Thoracic aorta (tissue), 2 donors: ENCODE measurements at regions not wholly inside any gene's neighbourhood (a gene's known extent, or its start where the extent isn't known, plus 50 kb on each side); places are given as distances from the start of the nearest gene placed in this dataset.

Experiments
- ATAC-seq: fragments of 150-250 bp; one replicate; pipeline ENCODE4 v1.8.0; 2017; ENCODE audit warnings: low read depth; ENCODE audit not compliant: insufficient number of reproducible peaks, low FRiP score
- DNase-seq: peaks from one replicate; pipeline ENCODE4 v3.0.0-alpha.2; 2020; ENCODE audit warnings: low spot score
- H3K27ac ChIP-seq, 2 donors: fragments of 200-600 bp; sonication (generic); 1 replicate in 1 of 2; 2 replicates in 1 of 2; pipeline ENCODE4 v1.5.1; 2016; ENCODE audit warnings: mild to moderate bottlenecking in 2 of 2, moderate library complexity in 2 of 2
- H3K27me3 ChIP-seq: fragments of 200-600 bp; sonication (generic); replicated peaks from 2 replicates; pipeline ENCODE4 v1.6.0; 2016; ENCODE audit warnings: mild to moderate bottlenecking; ENCODE audit not compliant: insufficient read depth
- H3K36me3 ChIP-seq: fragments of 200-600 bp; sonication (generic); one replicate; pipeline ENCODE4 v1.5.1; 2016
- H3K4me1 ChIP-seq, 2 donors: fragments of 200-600 bp; sonication (generic); 1 replicate in 1 of 2; 2 replicates in 1 of 2; pipeline versions ENCODE4 v1.5.1 to v1.6.0; 2016; ENCODE audit warnings: low read depth in 2 of 2, mild to moderate bottlenecking in 1 of 2; ENCODE audit not compliant: control insufficient read depth in 1 of 2
- H3K4me3 ChIP-seq: fragments of 200-600 bp; sonication (generic); 2 replicates; pipeline ENCODE4 v1.5.1; 2016; ENCODE audit warnings: mild to moderate bottlenecking
- H3K9me3 ChIP-seq: fragments of 200-600 bp; sonication (generic); 2 replicates; pipeline ENCODE4 v1.5.1; 2016
- CTCF ChIP-seq: fragments of 200-600 bp; sonication (generic); IDR thresholded peaks from one replicate; pipeline ENCODE4 v1.5.1; 2019; ENCODE audit warnings: antibody characterized with exemption

- ATAC-seq = no peak
- no peak for DNase-seq
- TF ChIP-seq CTCF = no peak
- Histone ChIP-seq H3K4me1 (no peaks in the 10 kb centered on the region), H3K27ac (no peak overlapping the region), H3K4me3 (no peak overlapping the region), H3K27me3 (no peaks in the 10 kb centered on the region), H3K9me3 (no peaks in the 10 kb centered on the region), H3K36me3 (no peaks in the 10 kb centered on the region)
Measured at GRCh38 chr7:54252256-54253035, 289.7 kb upstream of the VSTM2A start.

- Histone ChIP-seq H3K36me3 (no peaks in the 10 kb centered on the region), H3K27ac (no peak overlapping the region), H3K4me3 (no peak overlapping the region), H3K27me3 (no peaks in the 10 kb centered on the region), H3K9me3 (no peaks in the 10 kb centered on the region), H3K4me1 (no peaks in the 10 kb centered on the region)
- TF ChIP-seq CTCF = no peak
- ATAC-seq = no peak
- no peak for DNase-seq
Measured at GRCh38 chr7:54253036-54253373, 289.2 kb upstream of the VSTM2A start.

- DNase-seq (no peak), ATAC-seq (no peak)
- no peak for TF ChIP-seq CTCF
Measured at GRCh38 chr7:54255242-54255641, 286.9 kb upstream of the VSTM2A start.

GRCh38 chr7:54259185-54259584 lies 283.0 kb upstream of the VSTM2A start:
- H3K36me3 ChIP-seq = no peaks in the 10 kb centered on the region
- DNase-seq = no peak
- no peak for TF ChIP-seq CTCF
- H3K27me3 ChIP-seq = no peaks in the 10 kb centered on the region
- H3K9me3 ChIP-seq = no peaks in the 10 kb centered on the region
- no peak overlapping the region for H3K27ac ChIP-seq
- ATAC-seq = no peak
- H3K4me1 ChIP-seq = no peaks in the 10 kb centered on the region
- no peak overlapping the region for H3K4me3 ChIP-seq

More at GRCh38 chr7:54255242-54255641, 286.9 kb upstream of the VSTM2A start:
- no peak overlapping the region for H3K4me3 ChIP-seq
- no peaks in the 10 kb centered on the region for H3K27me3 ChIP-seq
- no peaks in the 10 kb centered on the region for H3K9me3 ChIP-seq
- H3K36me3 ChIP-seq = no peaks in the 10 kb centered on the region
- no peaks in the 10 kb centered on the region for H3K4me1 ChIP-seq
- H3K27ac ChIP-seq = no peak overlapping the region

GRCh38 chr7:54260941-54261371 lies 281.2 kb upstream of the VSTM2A start:
- no peaks in the 10 kb centered on the region for H3K27me3 ChIP-seq
- H3K4me3 ChIP-seq = no peak overlapping the region
- no peak for DNase-seq
- ATAC-seq = no peak
- H3K4me1 ChIP-seq = no peaks in the 10 kb centered on the region
- H3K9me3 ChIP-seq = no peaks in the 10 kb centered on the region
- H3K36me3 ChIP-seq = no peaks in the 10 kb centered on the region
- H3K27ac ChIP-seq = no peak overlapping the region
- TF ChIP-seq CTCF = no peak
